Kidney (tissue), 13 donors: ENCODE measurements at regions not wholly inside any gene's neighbourhood (a gene's known extent, or its start where the extent isn't known, plus 50 kb on each side); places are given as distances from the start of the nearest gene placed in this dataset.

Experiments used
- DNase-seq, 5 donors: peaks; one replicate each; pipeline ENCODE4 v3.0.0-alpha.2; 2013 to 2020
- FAIRE-seq: peaks from 2 replicates; lab custom pipeline; 2012; peaks lifted over from hg19 to GRCh38; lab: Jason Lieb, UNC
- H3K27ac ChIP-seq, 2 donors: one replicate each; pipeline ENCODE4 v1.7.0; 2013; ENCODE audit warnings: low read depth in 2 of 2, low read length in 2 of 2, inconsistent platforms in 1 of 2
- H3K27me3 ChIP-seq: one replicate; pipeline ENCODE4 v1.7.1; 2013; ENCODE audit warnings: low read length, inconsistent platforms; ENCODE audit not compliant: control insufficient read depth, insufficient read depth
- H3K36me3 ChIP-seq, 3 donors: one replicate each; pipeline versions ENCODE4 v1.7.0 to v1.7.1; 2013; ENCODE audit warnings: low read length in 3 of 3, control low read depth in 1 of 3, inconsistent platforms in 1 of 3; ENCODE audit not compliant: insufficient read depth in 3 of 3, control insufficient read depth in 2 of 3
- H3K4me1 ChIP-seq, 3 donors: one replicate each; pipeline versions ENCODE4 v1.7.0 to v1.7.1; 2013; ENCODE audit warnings: low read length in 3 of 3, inconsistent platforms in 1 of 3, low read depth in 1 of 3; ENCODE audit not compliant: control insufficient read depth in 2 of 3, insufficient read depth in 2 of 3
- H3K4me3 ChIP-seq, 3 donors: one replicate each; pipeline versions ENCODE4 v1.7.0 to v1.8.1; 2013; ENCODE audit warnings: low read length in 3 of 3, control low read depth in 1 of 3, inconsistent platforms in 1 of 3
- H3K9ac ChIP-seq, 3 donors: one replicate each; pipeline versions ENCODE4 v1.7.0 to v1.7.1; 2013; ENCODE audit warnings: low read length in 3 of 3, control low read depth in 1 of 3, inconsistent platforms in 1 of 3
- H3K9me3 ChIP-seq, 3 donors: one replicate each; pipeline versions ENCODE4 v1.7.0 to v1.7.1; 2013; ENCODE audit warnings: low read length in 3 of 3, control low read depth in 1 of 3, inconsistent platforms in 1 of 3; ENCODE audit not compliant: control insufficient read depth in 2 of 3, insufficient read depth in 1 of 3
- intact Hi-C: fragments of 100-400 bp; cut with DNase I; formaldehyde crosslinking; loops from one replicate; pipeline ENCODE4 v1.11.1; 2022
- TF ChIP-seq, protein P1 (sequence below): IDR thresholded peaks from 3 replicates; pipeline ENCODE4 v1.5.1; 2012; ENCODE audit warnings: mild to moderate bottlenecking, moderate library complexity, borderline replicate concordance; ENCODE audit not compliant: insufficient read depth; ENCODE audit errors: extremely low read depth
- donor health status: control.
- donor health status: control.
- donor health status: control.
- donor health status: control.
- donor health status: control.
- donor health status: DM: yes; HTN: yes; CAD: no.
- donor health status: Normal renal cell carcinoma (clear cell type).

GRCh38 chr2:5546181-5546580 lies 146.0 kb upstream of the SOX11 start:
- H3K27ac ChIP-seq: no peak overlapping the region
- no peaks in the 10 kb centered on the region for H3K27me3 ChIP-seq
- H3K9ac ChIP-seq: no peak overlapping the region
- intact Hi-C loops: no loop called here
- H3K4me3 ChIP-seq: no peak overlapping the region
- no peaks in the 10 kb centered on the region for H3K36me3 ChIP-seq
- TF ChIP-seq, protein P1, sequence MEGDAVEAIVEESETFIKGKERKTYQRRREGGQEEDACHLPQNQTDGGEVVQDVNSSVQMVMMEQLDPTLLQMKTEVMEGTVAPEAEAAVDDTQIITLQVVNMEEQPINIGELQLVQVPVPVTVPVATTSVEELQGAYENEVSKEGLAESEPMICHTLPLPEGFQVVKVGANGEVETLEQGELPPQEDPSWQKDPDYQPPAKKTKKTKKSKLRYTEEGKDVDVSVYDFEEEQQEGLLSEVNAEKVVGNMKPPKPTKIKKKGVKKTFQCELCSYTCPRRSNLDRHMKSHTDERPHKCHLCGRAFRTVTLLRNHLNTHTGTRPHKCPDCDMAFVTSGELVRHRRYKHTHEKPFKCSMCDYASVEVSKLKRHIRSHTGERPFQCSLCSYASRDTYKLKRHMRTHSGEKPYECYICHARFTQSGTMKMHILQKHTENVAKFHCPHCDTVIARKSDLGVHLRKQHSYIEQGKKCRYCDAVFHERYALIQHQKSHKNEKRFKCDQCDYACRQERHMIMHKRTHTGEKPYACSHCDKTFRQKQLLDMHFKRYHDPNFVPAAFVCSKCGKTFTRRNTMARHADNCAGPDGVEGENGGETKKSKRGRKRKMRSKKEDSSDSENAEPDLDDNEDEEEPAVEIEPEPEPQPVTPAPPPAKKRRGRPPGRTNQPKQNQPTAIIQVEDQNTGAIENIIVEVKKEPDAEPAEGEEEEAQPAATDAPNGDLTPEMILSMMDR: no peak
- H3K4me1 ChIP-seq: no peaks in the 10 kb centered on the region
- FAIRE-seq (no peak), DNase-seq (no peak)
- peaks cover 0 to 9% (median 0%) of the 10 kb centered on the region in 3 donors for H3K9me3 ChIP-seq

DNA sequence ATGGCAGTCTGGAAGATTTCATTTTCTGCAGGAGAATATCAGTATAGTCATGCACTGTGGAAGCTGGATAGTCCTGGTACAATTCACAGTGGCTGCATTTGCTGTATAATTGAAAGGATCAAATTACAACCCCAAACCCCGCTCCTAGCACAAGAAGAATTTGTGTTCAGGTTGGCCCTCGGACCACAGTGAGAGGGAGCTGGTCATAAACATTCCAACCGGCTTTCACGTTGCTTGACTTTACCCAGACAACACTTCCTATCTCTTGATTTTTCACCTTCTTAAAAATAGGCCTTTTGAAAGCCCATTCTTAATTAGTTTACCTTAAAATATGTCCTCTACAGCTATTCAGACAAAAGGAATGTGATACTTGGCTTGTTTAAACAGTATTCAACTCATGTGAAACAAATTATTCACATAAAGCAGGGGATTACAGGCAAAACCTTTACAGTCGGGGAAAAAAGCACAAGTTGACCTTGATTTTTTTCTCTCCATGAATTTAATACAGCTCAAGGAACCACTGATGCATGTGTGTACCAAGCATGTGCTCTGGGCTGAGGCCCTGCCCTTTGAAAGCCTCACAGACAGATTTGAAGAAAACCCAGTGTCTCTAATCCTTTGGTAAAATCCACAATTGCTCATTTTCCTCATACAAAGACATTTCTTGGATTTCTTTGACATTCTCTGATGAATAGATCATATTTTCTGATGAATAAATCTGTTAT lies 143.0 kb upstream of the SOX11 start:
- no peaks in the 10 kb centered on the region for H3K36me3 ChIP-seq
- no peak overlapping the region for H3K9ac ChIP-seq
- no peaks in the 10 kb centered on the region for H3K27me3 ChIP-seq
- no peaks in the 10 kb centered on the region for H3K4me1 ChIP-seq
- H3K9me3 ChIP-seq: peaks cover 0 to 4% (median 0%) of the 10 kb centered on the region in 3 donors
- no peak overlapping the region for H3K4me3 ChIP-seq
- intact Hi-C loops: no loop called here
- H3K27ac ChIP-seq: no peak overlapping the region
- FAIRE-seq (no peak), DNase-seq (peak in 4 of 5 donors; percentile 61 to 92 (median 82))
- TF ChIP-seq, protein P1: no peak

DNA sequence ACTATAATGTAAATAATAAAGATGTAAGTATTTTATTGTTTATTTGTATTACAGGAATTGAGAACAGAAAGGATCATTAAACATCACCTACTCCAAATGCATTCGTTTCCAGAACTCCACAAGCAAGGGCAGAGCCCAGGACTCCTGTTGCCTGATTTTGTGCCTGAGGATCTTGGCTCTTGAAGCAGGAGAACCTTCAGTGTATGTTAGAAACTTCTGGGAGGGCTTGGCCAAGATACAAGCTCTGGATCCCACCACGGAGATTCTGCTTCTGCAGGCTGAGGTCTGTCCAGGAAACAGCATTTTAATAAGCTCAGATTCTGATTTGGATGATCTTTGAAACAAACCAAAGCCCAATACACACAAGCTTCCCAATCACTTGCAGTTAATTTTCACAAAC lies 142.4 kb upstream of the SOX11 start:
- no peaks in the 10 kb centered on the region for H3K36me3 ChIP-seq
- DNase-seq: no peak
- no peak overlapping the region for H3K9ac ChIP-seq
- H3K27me3 ChIP-seq: no peaks in the 10 kb centered on the region
- FAIRE-seq: no peak
- TF ChIP-seq, protein P1: no peak
- H3K4me1 ChIP-seq: no peaks in the 10 kb centered on the region
- H3K9me3 ChIP-seq: no peaks in the 10 kb centered on the region
- no peak overlapping the region for H3K4me3 ChIP-seq
- H3K27ac ChIP-seq: peak overlapping the region in 1 of 2 donors; percentile 35
- intact Hi-C loops: no loop called here
